Kidney epithelial cell (primary cell): ENCODE measurements at regions not wholly inside any gene's neighbourhood (a gene's known extent, or its start where the extent isn't known, plus 50 kb on each side); places are given as distances from the start of the nearest gene placed in this dataset.

Source experiments
- DNase-seq: peaks from one replicate; pipeline ENCODE4 v3.0.0-alpha.2; 2010; ENCODE audit warnings: low read depth
- H3K27me3 ChIP-seq: 2 replicates; pipeline ENCODE4 v1.6.0; 2011; ENCODE audit warnings: low read length; ENCODE audit not compliant: control insufficient read depth, insufficient read depth
- H3K36me3 ChIP-seq: 2 replicates; pipeline ENCODE4 v1.5.1; 2011; ENCODE audit warnings: low read length; ENCODE audit not compliant: control insufficient read depth, insufficient read depth
- H3K4me3 ChIP-seq: 2 replicates; pipeline ENCODE4 v1.5.1; 2011; ENCODE audit warnings: low read depth, mild to moderate bottlenecking, control low read depth, low read length
- TF ChIP-seq, protein P1 (sequence below): IDR thresholded peaks from 2 replicates; pipeline ENCODE4 v1.5.1; 2011; ENCODE audit warnings: mild to moderate bottlenecking, moderate library complexity, low read length, control low read depth, inconsistent platforms; ENCODE audit not compliant: insufficient read depth, poor library complexity, severe bottlenecking

DNA sequence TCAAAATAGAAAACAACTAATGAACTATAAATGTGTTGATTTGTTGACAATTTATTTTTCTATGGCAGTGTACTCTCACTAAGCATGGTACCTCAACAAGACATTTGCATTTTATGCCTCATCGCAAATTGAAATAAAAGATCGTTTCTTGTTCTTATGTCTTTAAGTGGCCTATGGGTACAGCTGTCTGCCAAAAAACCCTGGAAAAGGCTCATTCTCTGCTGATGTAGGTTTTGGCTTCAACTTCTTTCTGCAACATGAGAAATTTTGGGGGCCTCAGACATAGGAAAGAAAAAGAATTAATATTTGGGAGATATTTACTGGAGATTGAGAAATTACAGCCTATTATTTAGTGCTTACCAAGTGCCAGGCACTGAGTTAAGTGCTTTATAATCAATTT lies 205.1 kb upstream of the DPP10 start:
- Histone ChIP-seq H3K4me3 (no peak overlapping the region), H3K36me3 (no peaks in the 10 kb centered on the region), H3K27me3 (no peaks in the 10 kb centered on the region)
- DNase-seq, result no peak
- TF ChIP-seq, protein P1, sequence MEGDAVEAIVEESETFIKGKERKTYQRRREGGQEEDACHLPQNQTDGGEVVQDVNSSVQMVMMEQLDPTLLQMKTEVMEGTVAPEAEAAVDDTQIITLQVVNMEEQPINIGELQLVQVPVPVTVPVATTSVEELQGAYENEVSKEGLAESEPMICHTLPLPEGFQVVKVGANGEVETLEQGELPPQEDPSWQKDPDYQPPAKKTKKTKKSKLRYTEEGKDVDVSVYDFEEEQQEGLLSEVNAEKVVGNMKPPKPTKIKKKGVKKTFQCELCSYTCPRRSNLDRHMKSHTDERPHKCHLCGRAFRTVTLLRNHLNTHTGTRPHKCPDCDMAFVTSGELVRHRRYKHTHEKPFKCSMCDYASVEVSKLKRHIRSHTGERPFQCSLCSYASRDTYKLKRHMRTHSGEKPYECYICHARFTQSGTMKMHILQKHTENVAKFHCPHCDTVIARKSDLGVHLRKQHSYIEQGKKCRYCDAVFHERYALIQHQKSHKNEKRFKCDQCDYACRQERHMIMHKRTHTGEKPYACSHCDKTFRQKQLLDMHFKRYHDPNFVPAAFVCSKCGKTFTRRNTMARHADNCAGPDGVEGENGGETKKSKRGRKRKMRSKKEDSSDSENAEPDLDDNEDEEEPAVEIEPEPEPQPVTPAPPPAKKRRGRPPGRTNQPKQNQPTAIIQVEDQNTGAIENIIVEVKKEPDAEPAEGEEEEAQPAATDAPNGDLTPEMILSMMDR, result no peak

DNA sequence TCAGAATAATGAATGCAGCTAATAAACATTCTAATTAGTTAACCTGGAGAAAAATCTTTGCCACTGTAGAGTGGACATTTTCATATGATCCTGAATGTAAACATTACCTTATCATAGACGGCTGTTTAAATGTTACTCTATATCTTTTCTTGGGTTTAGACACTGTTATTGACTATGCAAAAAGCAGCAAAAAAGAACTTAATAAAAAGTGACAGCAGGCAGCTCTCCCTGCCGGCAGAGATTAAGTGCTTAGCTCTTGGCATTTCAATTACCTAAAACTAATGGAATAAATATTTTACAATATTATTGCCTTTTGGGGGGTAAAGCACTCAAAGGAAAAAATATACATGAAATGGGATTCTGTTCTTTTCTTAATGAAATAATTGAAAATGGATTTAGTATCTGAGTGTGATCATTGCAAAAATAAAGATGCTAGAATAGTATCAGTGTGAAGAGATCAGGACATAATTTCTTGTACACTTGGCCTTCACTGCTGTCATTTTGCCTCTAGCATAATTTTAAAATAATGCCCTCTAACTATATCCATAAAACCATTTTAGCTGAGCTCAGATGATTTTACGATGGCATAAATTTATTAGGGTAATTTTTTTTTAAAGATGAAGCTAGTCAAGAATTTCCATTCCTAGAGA lies 203.4 kb upstream of the DPP10 start:
- TF ChIP-seq, protein P1, result no peak
- Histone ChIP-seq H3K27me3 (no peaks in the 10 kb centered on the region), H3K4me3 (no peak overlapping the region), H3K36me3 (no peaks in the 10 kb centered on the region)
- no peak for DNase-seq

DNA sequence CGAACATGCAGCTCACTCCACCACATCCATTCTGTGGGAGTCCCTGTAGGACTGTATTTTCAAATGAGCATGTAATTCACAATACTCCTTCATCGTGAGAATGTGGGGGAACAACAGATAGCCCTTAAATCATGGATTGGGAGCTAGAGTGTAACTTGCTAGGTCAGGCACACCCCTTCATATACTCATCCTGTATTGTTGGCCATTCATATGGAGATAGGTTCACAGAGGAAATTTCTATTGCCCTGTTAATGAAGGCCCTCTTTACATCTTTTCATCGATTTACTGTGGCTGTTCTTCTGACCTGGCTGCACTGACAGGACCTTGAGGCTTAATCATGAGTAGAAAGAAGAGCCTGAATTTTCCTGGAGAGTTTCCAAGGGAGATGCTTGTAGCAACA lies 193.8 kb upstream of the DPP10 start:
- H3K36me3 ChIP-seq, result no peaks in the 10 kb centered on the region
- DNase-seq, result no peak
- TF ChIP-seq, protein P1, result no peak
- no peaks in the 10 kb centered on the region for H3K27me3 ChIP-seq
- H3K4me3 ChIP-seq, result no peak overlapping the region

DNA sequence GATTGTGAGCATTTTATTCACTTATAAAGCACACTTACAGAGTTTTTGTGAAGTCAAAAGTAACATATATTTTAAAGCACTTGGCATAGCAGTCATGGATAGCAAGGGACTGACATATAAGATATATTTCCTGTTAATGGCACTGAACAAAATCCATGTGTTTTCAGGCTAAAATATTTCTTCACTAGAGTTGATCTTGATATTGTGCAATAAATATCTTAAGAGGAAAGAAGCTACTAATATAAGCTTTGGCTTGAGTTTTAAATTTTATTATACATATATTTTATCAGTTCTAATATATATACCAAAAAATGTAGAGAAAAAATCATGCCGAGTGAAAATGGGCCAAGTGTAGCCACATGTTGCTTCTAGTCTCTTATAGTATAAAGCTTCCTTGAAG lies 189.7 kb upstream of the DPP10 start:
- DNase-seq, result no peak
- no peaks in the 10 kb centered on the region for H3K27me3 ChIP-seq
- TF ChIP-seq, protein P1, result no peak
- no peak overlapping the region for H3K4me3 ChIP-seq
- H3K36me3 ChIP-seq, result no peaks in the 10 kb centered on the region

DNA sequence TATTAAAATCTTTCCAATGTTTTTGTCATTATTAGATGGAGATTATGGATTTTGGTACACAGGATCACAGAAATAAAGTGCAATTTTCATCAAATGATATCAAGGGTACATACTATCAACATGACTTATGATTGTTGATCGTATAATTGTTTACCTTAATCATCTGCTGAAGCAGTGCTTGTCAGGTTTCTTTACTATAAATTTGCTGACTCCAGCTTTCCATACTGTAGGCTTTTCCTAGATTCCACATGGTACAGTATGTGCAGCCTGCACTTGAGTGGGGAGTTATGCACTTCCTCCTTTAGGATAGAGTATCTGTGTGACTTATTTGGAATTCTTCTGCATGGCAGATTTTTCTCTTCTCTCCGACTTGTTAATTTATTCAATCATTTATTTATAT lies 187.6 kb upstream of the DPP10 start:
- no peaks in the 10 kb centered on the region for H3K36me3 ChIP-seq
- no peak overlapping the region for H3K4me3 ChIP-seq
- TF ChIP-seq, protein P1, result no peak
- DNase-seq, result no peak
- H3K27me3 ChIP-seq, result no peaks in the 10 kb centered on the region

DNA sequence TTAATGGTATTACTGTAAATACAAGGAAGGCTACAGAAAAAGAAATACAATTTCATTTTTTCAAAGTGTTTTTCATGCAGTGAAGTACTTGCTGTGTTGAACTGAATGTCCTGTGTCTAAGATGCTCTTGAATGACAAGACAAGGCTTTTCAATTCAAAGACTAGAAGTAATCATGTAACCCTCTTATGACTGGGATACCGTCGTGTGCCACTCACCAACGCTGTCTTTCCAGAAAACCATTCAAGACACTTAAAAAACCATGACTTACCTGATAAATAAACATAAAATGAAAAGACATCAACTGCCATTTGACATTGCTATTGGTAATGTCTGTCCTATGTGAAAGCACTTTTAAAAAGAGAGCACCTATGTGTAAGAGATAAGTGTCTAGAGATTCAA lies 183.1 kb upstream of the DPP10 start:
- Histone ChIP-seq H3K4me3 (no peak overlapping the region), H3K36me3 (no peaks in the 10 kb centered on the region), H3K27me3 (no peaks in the 10 kb centered on the region)
- DNase-seq, result no peak
- TF ChIP-seq, protein P1, result no peak
